ENCODE measurements at regions not wholly inside any gene's neighbourhood (a gene's known extent, or its start where the extent isn't known, plus 50 kb on each side); places are given as distances from the start of the nearest gene placed in this dataset.

DNA sequence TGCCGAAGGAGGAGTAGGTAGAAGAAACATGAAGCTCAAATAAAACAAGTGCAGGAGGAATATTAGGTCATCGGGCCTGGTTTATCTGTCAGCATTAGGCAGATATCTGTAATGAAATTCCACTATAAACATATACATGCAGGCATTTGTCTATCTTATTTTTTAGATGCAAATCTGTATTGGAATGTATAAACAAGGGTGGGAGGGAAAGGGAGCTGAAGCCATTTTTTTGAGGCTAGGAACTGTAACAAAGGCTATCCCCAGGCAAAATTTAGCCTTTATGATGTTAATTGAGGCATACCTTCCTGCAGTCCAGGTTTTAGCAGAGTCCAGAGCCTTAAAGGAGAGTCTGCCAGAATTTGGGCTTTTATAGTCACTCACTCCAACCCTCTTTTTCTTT, 72.5 kb downstream of the PHLDA1 start:
- no peak for TF ChIP-seq CTCF (IDR thresholded peaks at IDR 0.05)
- H3K4me1 ChIP-seq (ENCODE audit: low read depth), result peaks cover 15% of the 10 kb centered on the region
- H3K4me3 ChIP-seq, result no peak overlapping the region
- DNase-seq (no peak), ATAC-seq (no peak)
- no peaks in the 10 kb centered on the region for H3K36me3 ChIP-seq (ENCODE audit: low read depth)
- no peaks in the 10 kb centered on the region for H3K9me3 ChIP-seq
- intact Hi-C loops (cut with DNase I, micrococcal nuclease), result no loop called here

- ATAC-seq, result no peak
- Histone ChIP-seq H3K4me3 (no peak overlapping the region), H3K4me1 (ENCODE audit: low read depth) (peaks cover 11% of the 10 kb centered on the region), H3K9me3 (no peaks in the 10 kb centered on the region), H3K36me3 (ENCODE audit: low read depth) (no peaks in the 10 kb centered on the region)
- intact Hi-C loops (cut with DNase I, micrococcal nuclease), result no loop called here
- TF ChIP-seq CTCF (IDR thresholded peaks at IDR 0.05), result no peak
- no peak for DNase-seq
These were observed 76.3 kb downstream of the PHLDA1 start for GRCh38 chr12:75955251-75955650.

DNA sequence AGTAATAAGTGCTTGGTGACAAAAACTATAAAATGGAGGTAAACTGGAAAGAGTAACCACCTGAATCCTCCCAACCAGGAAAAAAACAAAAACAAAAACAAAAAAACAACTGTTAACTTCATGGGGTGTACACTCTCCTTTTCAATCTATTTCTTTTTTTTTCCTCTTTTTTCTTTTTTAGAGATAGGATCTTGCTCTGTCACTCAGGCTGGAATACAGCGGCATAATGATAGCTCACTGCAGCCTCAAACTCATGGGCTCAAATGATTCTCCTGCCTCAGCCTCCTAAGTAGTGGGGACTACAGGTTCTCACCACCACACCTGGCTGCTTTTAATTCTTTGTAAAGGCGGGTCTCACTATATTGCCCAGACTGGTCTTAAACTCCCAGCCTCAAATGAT, 76.8 kb downstream of the PHLDA1 start:
- no peak for ATAC-seq
- no peaks in the 10 kb centered on the region for H3K9me3 ChIP-seq
- intact Hi-C loops (cut with DNase I, micrococcal nuclease), result no loop called here

GRCh38 chr12:75954041-75954440, 77.5 kb downstream of the PHLDA1 start:
- Histone ChIP-seq H3K4me3 (no peak overlapping the region), H3K4me1 (ENCODE audit: low read depth) (no peaks in the 10 kb centered on the region), H3K9me3 (no peaks in the 10 kb centered on the region), H3K36me3 (ENCODE audit: low read depth) (no peaks in the 10 kb centered on the region)
- intact Hi-C loops (cut with DNase I, micrococcal nuclease), result no loop called here
- DNase-seq (no peak), ATAC-seq (peak; percentile 59)
- no peak for TF ChIP-seq CTCF (IDR thresholded peaks at IDR 0.05)

More for the DNA sequence above, 76.8 kb downstream of the PHLDA1 start:
- Histone ChIP-seq H3K36me3 (ENCODE audit: low read depth) (no peaks in the 10 kb centered on the region), H3K4me1 (ENCODE audit: low read depth) (peaks cover 7% of the 10 kb centered on the region), H3K4me3 (no peak overlapping the region)
- TF ChIP-seq CTCF (IDR thresholded peaks at IDR 0.05), result no peak
- no peak for DNase-seq

DNA sequence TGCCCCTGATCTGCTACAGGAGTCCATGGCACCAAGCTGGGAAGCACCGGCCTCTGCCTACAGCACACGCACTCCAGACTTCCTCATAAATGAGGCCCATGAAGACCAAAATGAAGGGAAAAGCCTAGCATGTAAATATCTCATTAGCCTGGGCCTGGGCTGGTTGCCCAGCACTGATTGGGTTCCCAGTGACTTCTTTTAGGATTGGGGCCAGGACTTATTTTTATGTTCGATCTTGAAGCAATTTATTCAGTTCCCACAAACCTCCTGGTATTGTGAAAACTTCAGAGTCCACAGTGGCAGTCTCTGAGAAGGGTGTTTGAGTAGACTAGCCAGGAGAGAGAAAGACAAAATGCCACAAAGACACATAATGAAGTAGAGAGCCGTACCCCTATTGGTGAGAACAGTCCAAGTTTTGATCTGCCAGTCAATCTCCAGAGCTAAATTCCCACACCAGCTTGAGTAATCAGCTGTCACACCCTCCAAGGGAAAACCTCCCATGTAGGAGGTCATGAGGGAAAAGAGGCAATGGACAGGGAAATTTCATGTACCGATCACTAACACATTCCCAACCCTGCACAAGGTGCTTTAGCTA, 78.2 kb downstream of the PHLDA1 start:
- H3K36me3 ChIP-seq (ENCODE audit: low read depth), result no peaks in the 10 kb centered on the region
- no peaks in the 10 kb centered on the region for H3K4me1 ChIP-seq (ENCODE audit: low read depth)
- no peak for TF ChIP-seq CTCF (IDR thresholded peaks at IDR 0.05)
- intact Hi-C loops (cut with DNase I, micrococcal nuclease), result no loop called here
- no peaks in the 10 kb centered on the region for H3K9me3 ChIP-seq
- no peak overlapping the region for H3K4me3 ChIP-seq
- ATAC-seq (peak; percentile 19), DNase-seq (no peak)

Data from mucosa of descending colon (tissue), 3 donors.